Colon (tissue), 2 donors: ENCODE measurements at regions not wholly inside any gene's neighbourhood (a gene's known extent, or its start where the extent isn't known, plus 50 kb on each side); places are given as distances from the start of the nearest gene placed in this dataset.
"Not testable (repeated sequence)": the region's sequence is repeated elsewhere in the genome, so short reads cannot be mapped to it uniquely, and the experiment has no call there.

Experiments
- FAIRE-seq: peaks from 2 replicates; lab custom pipeline; 2012; peaks lifted over from hg19 to GRCh38; lab: Jason Lieb, UNC
- donor health status: control.
- donor health status: control.

DNA sequence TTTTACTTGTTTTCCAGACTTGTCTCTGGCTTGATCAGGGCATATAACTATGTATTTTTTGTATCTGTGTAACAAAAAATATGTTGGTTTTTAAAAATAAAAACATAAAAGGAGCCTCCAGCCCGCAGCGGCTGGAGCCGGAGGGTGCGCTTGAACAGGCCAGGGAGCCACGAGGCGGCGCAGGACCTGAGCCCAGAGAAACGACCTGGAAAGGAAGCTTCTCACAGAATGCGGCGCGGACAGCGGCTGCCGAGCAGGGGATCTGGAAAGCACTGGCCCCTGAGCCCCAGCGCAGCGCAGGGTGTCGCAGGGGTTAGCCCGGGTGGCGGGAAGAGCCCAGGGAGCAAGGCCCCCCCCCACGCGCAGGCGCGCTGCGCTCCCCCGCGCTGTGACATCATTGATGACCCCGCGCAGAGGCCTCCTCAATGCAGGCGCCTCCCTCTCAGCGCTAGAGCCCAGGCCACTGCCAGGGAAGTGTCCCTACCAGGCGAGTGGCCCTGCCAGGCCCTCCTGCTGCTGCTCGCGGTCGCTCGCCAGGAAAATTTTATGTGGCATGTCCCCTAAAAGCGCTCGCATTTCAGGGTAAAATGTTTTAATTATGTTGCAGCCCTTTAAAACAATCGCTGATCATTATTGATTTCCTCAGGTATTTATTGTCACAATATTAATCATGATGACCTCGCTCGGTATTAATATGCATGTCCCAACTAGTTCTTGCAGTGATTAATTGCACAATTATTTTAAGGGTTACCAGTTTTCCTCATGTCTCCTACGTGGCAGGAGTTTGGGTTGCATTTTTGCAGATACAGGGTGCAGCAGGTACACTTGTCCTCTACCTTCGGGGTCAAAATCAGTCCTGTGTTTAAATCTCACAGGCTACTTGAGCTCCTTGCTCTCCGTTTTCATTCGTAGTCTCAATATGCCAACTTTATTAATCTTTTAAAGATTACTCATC, 134.2 kb downstream of the USP22 start:
- no peak for FAIRE-seq

DNA sequence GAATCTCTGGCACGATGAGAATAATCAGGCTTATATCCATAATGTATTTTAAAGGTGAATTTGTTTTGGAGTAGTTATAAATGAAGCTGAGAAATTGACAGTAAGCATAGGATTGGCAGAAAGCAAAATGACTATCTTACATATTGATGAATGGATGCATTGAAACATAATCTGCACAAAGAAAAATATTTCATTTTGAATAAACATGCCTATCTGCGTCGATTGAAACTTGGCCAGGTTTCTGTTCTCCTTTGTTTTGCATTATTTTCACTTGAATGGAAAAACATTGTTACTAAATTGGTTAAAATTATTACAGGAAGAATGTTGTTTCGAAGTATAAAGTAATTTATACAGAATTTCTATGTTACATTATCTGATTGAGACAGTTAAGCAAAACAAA, 128.2 kb downstream of the USP22 start:
- FAIRE-seq = no peak

DNA sequence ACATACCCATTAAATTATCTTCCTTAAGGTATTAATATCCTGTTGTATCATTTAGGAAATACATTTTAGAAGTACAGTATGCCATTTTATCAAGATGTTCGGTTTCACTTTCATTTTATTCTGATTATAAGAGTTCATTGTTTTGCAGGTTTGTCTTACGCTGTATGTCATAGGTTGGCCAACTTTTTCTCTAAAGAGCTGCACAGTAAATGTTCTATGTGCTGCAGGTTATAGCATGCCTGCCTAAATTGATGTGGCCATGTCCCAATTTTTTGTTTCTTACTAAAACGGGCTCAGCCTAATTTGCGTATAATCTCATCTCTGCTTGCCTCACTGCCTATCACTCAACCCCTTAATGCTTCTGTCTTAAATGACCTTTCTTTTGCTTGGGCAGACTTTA, 126.4 kb downstream of the USP22 start:
- FAIRE-seq = no peak

DNA sequence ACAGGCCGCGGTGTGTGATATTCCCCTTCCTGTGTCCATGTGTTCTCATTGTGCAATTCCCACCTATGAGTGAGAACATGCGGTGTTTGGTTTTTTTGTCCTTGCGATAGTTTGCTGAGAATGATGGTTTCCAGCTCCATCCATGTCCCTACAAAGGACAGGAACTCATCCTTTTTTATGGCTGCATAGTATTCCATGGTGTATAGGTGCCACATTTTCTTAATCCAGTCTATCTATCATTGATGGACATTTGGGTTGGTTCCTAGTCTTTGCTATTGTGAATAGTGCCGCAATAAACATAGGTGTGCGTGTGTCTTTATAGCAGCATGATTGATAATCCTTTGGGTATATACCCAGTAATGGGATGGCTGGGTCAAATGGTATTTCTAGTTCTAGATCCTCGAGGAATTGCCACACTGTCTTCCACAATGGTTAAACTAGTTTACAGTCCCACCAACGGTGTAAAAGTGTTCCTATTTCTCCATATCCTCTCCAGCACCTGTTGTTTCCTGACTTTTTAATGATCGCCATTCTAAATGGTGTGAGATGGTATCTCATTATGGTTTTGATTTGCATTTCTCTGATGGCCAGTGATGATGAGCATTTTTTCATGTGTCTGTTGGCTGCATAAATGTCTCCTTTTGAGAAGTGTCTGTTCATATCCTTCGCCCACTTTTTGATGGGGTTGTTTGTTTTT, 125.1 kb downstream of the USP22 start:
- not testable (repeated sequence) for FAIRE-seq

DNA sequence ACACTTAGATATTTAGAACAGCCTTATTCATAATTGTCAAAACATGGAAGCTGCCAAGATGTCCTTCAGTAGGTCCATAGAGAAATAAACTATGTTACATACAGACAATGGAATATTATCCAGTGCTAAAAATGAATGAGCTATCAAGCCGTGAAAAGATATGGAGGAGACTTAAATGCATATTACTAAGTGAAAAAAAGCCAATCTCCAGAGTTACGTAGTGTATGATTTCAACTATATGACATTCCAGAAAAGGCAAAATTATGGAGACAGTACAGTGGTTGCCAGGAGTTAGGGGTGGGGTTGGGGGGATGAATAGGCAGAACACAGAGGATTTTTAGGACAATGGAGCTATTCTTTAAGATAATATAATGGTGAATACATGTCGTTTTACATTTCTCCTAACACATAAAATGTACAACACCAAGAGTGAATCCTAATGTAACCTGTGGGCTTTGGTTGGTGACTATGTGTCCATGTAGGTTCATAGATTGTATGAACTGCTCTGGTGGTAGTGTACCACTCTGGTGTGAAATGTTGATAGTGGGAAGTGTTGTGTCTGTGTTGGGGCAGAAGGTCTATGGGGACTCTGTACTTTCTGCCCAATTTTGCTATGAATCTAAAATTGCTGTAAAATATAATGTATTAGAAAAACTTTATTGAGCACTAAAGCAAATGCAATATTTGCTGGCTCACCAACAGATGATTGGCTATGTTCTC, 122.6 kb downstream of the USP22 start:
- no peak for FAIRE-seq

DNA sequence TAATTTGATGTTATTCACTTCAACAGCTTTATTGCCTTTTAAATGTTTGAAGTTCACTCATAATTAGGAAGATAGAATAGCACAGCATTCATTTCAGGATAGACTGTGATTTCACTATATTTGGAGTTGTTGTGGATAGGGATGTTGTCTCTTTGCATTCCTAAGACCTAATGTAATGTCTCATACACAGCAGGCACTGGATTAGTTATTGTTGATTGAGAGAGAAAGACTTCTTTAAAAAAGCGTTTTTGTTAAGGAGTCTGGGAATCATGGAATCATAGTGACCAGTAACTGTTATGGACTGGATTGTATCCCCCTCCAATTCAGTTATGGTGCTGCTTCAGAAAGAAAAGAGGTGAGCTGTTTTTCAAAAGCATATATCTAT, 122.0 kb downstream of the USP22 start:
- FAIRE-seq = no peak

DNA sequence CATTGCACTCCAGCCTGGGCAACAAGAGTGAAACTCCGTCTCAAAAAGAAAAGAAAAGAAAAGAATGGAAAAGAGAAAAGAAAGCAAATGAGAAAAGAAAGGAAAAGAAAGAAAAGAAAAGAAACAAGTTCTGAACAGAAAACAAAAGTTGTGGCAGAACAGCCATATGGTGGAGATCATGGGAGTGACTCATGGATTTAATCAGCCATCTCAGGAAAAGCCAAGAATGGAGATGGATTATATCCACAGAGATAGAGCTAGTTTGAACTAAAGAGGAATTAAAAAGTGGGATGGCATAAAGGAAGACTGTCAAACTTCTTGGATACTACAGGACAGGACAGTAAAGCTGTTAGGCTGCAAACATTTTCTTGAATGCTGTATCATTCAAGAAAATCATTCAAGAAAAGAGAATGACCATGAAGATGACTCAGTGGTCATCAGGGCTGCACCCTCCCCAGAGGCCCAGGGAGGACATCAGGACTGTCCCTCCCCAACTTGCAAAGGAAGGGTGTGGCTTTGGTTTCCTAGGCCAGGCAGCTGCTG, 120.6 kb downstream of the USP22 start:
- FAIRE-seq = no peak

DNA sequence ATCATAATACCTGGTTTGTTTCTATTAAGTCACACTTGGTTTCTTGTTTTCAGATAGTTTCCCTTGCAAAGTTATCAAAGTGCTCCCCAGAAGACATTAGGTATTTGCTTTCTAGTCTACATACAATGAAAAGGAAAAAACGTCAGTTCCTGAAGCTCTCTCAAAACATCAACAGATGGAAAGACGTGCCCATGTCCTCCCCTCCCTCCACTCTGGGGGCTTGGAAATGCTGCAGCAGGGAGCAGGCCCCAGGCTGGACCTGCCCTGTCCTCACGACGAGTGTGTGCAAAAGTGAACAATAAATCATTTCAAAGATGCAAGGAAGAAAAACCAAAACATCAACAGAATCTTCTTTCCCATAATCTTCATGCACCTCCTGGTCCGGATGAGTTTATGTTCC, 118.5 kb downstream of the USP22 start:
- no peak for FAIRE-seq

DNA sequence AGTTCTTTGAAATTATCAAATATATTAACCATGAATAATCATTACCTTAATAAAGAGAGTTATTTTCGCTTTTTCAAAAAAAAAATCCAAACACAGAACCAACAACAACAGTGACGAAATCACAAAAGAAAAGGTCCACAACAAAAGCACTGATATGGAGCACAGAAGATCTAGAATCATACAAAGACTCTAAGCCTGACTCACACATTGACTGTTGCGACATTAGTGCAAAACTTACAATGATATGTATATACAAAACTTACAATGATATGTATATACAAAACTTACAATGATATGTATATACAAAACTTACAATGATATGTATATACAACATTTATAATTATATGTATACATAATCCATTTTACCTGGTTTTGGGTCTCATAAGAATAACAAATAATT, 117.7 kb downstream of the USP22 start:
- FAIRE-seq = peak; percentile 96

DNA sequence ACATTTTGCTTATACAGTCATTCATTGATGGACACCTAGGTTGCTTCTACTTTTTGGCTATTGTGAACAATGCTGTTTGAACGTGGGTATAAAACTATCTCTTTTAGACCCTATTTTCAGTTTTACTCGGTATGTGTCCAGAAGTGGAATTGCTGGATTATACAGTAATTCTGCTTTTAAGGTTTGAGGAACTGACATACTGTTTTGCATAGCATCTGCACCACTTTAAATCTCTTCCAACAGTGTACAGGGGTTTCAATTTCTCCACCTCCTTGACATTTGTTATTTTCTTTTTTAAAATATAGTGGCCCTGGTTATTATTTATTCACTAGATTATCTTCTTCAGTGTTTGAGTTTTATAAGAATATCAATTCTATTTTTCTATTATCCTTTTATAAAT, 116.9 kb downstream of the USP22 start:
- no peak for FAIRE-seq

DNA sequence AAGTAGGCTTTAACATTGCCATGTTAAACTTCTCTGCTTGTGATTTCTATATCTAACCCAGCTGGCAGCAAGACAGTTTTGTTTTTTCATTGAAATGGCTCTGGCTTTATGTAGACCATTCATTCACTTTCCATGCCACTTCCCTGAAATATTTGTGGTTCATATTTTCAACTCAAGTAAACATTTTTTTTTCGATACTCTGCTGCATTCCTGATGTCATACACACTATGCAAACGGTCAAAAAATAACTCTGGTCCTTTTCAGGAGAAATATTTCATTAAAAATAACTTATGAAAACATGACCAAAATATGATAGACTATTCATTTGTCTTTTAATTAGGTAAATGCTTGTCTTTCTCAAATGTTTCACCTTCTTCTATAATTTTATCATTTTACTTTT, 116.3 kb downstream of the USP22 start:
- no peak for FAIRE-seq

DNA sequence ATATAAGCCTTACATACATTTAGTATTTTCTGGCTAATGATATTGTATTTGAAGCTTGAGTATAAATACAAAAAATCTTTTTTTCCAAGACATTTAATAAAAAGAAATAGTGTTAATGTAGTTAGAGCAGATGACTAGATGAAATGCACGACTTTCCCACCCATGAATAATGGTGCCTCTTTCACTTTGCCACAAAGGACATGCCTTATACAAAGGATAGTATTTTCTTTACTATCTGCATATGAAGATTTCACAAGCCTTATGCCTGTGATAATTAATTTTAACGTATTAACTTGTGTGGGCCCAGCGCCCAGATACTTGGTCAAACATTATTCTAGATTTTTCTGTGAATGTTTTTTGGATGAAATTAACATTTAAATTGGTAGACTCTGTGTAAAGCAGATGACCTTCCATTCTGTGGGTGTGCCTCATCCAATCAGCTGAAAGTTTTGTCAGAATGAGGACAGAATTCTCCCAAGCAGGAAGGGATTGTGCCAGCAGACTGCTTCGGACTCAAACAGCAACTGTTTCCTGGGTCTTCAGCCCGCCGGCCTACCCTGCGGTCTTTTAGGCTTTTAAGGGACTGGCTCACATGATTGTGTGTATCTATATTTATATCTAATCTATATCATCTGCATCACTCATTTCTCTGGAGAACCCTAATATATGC, 115.4 kb downstream of the USP22 start:
- FAIRE-seq = no peak

DNA sequence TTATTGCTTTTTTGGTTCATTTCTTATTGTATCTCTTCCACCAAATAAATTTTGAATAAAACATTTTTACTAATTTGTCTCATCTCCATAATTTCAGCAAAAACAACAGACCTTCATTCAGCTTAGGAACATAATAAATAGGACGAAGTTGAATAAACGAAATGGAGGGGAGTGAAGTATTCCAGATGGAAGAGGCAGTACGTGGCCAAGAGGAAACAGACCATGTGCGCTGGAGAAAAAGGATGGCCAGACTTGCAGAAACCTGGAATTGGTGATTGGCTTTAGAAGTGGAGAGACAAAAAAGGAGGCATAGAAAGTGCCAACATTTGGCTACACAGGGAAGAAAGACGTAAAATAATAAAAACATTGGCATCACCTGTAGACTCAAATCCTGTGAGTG, 113.5 kb downstream of the USP22 start:
- no peak for FAIRE-seq

DNA sequence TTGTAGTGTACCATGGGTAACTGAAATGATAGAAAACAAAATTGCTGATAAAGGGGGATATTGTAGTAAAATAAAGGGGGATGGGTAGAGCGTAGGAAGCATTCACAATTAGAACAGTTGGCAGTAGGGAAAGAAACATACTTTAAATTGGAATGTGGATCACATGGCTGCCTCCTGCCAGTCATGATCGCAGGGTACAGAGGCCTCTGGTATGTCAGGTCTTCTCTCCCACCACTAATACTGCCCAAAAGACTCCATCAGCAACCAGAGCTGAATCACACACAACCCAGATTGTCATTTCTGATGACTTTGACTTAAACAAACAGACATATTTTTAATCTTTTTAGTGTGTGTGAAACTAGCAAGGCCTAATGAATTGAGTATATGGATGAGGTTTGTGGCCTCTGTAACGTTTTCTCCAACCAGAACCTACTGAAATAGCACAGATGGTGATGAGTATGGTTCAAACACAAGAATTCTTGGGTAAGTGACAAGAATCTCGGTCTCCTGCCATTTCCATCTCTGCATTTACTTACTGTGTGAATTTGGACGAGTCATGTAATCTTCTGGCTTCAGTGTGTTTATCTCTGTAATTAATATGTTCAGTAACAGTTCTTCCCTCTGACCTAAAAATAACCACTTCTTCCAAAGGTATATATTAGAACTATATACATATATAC, 112.6 kb downstream of the USP22 start:
- no peak for FAIRE-seq

DNA sequence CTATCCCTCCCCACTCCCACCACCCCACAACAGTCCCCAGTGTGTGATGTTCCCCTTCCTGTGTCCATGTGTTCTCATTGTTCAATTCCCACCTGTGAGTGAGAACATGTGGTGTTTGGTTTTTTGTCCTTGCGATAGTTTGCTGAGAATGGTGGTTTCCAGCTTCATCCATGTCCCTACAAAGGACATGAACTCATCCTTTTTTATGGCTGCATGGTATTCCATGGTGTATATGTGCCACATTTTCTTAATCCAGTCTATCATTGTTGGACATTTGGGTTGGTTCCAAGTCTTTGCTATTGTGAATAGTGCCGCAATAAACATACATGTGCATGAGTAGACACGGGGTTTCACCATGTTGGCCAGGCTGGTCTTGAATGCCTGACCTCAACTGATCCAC, 109.8 kb downstream of the USP22 start:
- not testable (repeated sequence) for FAIRE-seq

DNA sequence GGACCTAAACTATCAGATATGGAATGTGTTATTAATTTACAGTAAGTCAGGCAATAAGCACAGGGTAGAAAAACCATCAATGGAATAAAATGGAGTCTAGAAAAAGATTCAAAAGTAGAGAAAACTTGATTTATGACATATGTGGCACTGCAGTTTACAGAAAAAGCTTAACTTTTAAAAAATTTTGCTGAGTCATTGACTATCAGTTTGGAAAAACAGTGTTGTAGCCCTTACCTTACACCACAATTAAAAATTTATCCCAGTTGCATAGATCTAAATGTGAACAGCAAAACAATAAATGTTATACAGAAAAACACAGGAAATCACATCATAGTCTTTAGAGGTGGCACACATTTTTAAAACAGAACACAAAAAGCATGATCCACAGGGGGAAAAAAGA, 108.5 kb downstream of the USP22 start:
- FAIRE-seq = no peak

DNA sequence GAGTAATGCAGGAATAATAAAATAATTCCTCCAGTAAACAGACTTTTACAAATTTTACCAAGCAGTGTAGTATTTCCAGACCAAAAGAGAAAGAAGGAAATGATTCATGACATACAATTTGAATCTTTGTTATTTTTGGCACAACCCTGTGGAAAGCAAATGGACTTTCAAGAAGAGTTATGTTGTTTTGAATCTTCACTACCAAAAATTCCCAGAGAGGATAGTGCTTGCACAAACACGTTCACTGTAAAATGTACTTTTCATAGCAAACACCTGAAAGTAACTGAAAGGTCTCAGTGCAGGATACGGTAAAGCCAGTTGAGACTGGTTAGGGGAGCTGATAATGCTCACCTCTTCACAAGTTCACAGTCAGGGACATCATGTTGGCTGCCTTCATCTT, 107.1 kb downstream of the USP22 start:
- FAIRE-seq = no peak

DNA sequence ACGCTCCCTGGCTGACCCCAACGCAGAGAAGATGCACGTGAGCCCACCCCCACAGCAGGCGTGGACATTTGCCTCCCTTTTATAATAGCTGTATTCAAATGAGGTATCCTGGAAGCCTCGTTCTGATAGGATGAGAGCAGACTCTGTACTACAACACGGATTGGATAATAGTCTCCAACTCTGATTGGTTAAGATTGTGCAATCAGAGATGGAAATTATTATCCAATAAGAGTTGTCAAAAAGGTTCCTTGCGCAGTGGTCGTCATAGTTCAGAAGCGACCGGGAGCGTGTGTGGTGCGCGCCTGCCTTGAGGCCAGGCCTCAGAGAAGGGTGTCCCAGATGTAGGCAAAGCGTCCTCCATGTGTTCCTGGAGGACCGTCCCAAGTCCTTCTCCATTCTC, 104.6 kb downstream of the USP22 start:
- FAIRE-seq = no peak

DNA sequence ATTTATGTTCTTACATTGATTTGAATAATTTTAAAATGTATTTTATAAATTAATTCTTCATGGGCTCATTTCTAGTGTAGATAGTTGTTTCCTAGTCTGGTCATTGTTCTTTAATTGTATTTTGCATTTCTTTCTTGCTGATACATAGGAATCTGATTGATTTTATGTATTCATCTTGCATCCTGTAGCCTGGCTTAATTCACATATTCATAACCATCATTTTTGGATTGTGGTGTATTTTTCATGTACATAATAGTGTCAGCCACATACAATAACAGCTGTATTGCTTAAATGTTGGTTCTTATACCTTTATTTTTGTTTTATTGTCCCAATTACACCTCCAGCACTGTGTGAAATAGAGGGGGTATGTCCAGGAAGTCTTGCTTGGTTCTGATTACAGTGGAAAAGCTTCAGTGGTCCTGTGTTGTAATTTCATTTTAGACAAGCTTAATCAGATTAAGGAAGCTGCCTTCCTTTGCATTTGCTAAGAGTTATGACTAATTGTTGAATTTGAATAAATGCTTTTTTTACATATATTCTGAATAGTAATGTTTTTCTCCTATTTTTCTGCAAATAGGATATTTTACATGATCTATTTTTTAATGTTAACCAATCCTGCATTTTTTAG, 103.7 kb downstream of the USP22 start:
- no peak for FAIRE-seq

DNA sequence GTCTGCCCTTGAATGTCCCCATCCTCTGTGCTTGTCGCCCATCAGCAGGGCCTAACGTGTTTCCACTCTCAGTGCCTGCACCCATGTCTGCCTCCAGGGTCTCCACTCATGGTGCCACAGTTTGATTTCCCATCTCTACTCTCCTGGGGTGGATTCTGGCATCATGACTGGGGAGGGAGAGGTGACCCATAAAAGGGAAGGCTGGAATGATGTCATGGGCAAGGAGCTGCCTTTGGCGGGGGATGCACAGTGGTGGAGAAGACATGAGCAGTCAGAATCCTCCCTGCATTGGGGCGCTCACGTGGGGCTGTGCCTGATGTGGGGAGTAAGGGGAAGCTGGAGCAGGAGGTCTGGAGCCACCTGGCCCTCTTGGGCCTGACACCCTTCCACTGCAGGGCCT, 100.9 kb downstream of the USP22 start:
- FAIRE-seq = no peak
